ENCODE measurements at regions not wholly inside any gene's neighbourhood (a gene's known extent, or its start where the extent isn't known, plus 50 kb on each side); places are given as distances from the start of the nearest gene placed in this dataset.

DNA sequence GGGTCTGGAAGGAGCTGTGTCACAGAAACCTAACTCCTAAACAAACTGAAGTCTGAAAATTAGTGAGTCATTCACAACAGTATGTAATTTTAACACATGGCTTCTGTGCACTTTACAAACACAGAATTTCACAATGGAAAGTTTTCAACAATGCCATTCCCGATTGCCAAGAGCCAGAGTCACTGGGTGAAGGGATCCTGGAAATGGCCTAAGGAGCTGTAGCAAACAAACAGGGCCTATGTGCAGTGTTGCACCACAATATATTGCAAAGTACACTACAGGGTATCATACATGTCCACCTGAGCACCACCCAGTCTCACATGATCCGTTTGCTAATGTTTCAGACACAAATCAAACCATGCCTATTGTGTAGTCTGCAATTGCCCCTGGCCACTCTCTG lies 184.7 kb upstream of the OTX2 start:
- intact Hi-C loops (cut with micrococcal nuclease) (no loop called here), dilution Hi-C loops (cut with MboI; ENCODE audit: extremely low pct_ligation_motif_present, low sequenced_read_pairs) (no loop called here)
- Histone ChIP-seq H3K4me2 (ENCODE audit: insufficient read depth, low read length) (no peak overlapping the region), H3K4me1 (ENCODE audit: control insufficient read depth, extremely low read depth, insufficient read depth, low read length) (no peaks in the 10 kb centered on the region), H2AFZ (ENCODE audit: low read depth, low read length) (no peak overlapping the region), H3K27ac (ENCODE audit: insufficient read depth, low read depth, low read length) (no peak overlapping the region), H3K9me1 (replicated peaks; ENCODE audit: control insufficient read depth, extremely low read depth, insufficient read depth, low read length) (no peaks in the 10 kb centered on the region), H3K9me3 (replicated peaks; ENCODE audit: control insufficient read depth, insufficient read depth, low read length) (no peaks in the 10 kb centered on the region), H3K36me3 (ENCODE audit: control insufficient read depth in 2 of 2, extremely low read depth in 1 of 2, insufficient read depth in 2 of 2, low read length in 2 of 2) (no peaks in the 10 kb centered on the region), H3K4me3 (replicated peaks in 1 of 3; ENCODE audit: insufficient read depth in 1 of 3, low read depth in 1 of 3, low read length in 3 of 3) (no peak overlapping the region), H3K9ac (replicated peaks; ENCODE audit: extremely low read depth, insufficient read depth, low read length) (no peak overlapping the region), H3K79me2 (ENCODE audit: control insufficient read depth, insufficient read depth, low read length) (no peaks in the 10 kb centered on the region), H3K27me3 (ENCODE audit: control insufficient read depth in 2 of 2, insufficient read depth in 2 of 2, low read length in 2 of 2) (no peaks in the 10 kb centered on the region), H4K20me1 (replicated peaks; ENCODE audit: control insufficient read depth, extremely low read depth, insufficient read depth, low read length) (no peaks in the 10 kb centered on the region)
- ChIA-PET CTCF (no interaction called here), POLR2A (no interaction called here)
- DNase-seq (ENCODE audit: low read depth, low spot score) (no peak), FAIRE-seq (no peak)
- no TSS peak for BruUV-seq (replicated peaks)
- no peak for TF ChIP-seq JUN (IDR thresholded peaks at IDR 0.05; ENCODE audit: borderline replicate concordance, insufficient read depth, insufficient read length, low read depth)
- TF ChIP-seq, protein P1, sequence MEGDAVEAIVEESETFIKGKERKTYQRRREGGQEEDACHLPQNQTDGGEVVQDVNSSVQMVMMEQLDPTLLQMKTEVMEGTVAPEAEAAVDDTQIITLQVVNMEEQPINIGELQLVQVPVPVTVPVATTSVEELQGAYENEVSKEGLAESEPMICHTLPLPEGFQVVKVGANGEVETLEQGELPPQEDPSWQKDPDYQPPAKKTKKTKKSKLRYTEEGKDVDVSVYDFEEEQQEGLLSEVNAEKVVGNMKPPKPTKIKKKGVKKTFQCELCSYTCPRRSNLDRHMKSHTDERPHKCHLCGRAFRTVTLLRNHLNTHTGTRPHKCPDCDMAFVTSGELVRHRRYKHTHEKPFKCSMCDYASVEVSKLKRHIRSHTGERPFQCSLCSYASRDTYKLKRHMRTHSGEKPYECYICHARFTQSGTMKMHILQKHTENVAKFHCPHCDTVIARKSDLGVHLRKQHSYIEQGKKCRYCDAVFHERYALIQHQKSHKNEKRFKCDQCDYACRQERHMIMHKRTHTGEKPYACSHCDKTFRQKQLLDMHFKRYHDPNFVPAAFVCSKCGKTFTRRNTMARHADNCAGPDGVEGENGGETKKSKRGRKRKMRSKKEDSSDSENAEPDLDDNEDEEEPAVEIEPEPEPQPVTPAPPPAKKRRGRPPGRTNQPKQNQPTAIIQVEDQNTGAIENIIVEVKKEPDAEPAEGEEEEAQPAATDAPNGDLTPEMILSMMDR (IDR thresholded peaks at IDR 0.05; ENCODE audit: extremely low read depth in 1 of 2, insufficient read depth in 1 of 2, low read depth in 1 of 2, low read length in 2 of 2), result no peak
- TF ChIP-seq FOS (IDR thresholded peaks at IDR 0.05; ENCODE audit: borderline replicate concordance, insufficient read depth, low read length), result no peak
- TF ChIP-seq GATA2 (IDR thresholded peaks at IDR 0.05; ENCODE audit: insufficient read depth, insufficient read length, low read depth, low read length), result no peak
- no peak for TF ChIP-seq POLR2A (IDR thresholded peaks at IDR 0.05; ENCODE audit: low read depth, low read length)
- TF ChIP-seq POLR2AphosphoS5 (IDR thresholded peaks at IDR 0.05; ENCODE audit: insufficient read depth, low read depth, low read length), result no peak

DNA sequence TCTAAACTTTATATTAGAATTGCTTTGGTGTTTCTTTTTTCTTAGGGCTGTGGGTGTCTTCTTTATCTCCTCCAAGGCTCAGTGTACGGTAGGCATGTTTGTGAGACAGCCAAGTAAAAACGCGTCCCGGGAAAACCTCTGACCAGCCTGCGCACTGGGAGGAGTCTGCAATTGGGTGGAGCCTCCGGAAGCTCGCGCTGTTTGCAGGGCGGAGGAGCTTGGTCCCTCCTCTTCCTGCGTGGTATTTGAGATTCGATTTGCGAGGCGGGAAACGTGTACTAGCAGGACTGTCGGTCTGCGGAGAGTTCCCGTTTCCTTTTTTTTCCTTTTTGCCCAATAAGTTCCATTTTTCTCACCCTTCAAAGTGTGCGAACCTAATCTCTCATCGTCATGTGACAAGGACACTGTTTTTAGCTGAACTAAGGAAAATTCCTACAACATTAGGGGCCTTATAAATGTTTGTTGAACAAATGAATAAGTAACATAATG lies 182.1 kb upstream of the OTX2 start:
- Histone ChIP-seq H3K4me3 (replicated peaks in 1 of 3; ENCODE audit: insufficient read depth in 1 of 3, low read depth in 1 of 3, low read length in 3 of 3) (no peak overlapping the region), H3K4me1 (ENCODE audit: control insufficient read depth, extremely low read depth, insufficient read depth, low read length) (no peaks in the 10 kb centered on the region), H3K79me2 (ENCODE audit: control insufficient read depth, insufficient read depth, low read length) (no peaks in the 10 kb centered on the region), H2AFZ (ENCODE audit: low read depth, low read length) (no peak overlapping the region), H3K27ac (ENCODE audit: insufficient read depth, low read depth, low read length) (no peak overlapping the region), H3K4me2 (ENCODE audit: insufficient read depth, low read length) (no peak overlapping the region), H3K27me3 (ENCODE audit: control insufficient read depth in 2 of 2, insufficient read depth in 2 of 2, low read length in 2 of 2) (no peaks in the 10 kb centered on the region), H3K9me1 (replicated peaks; ENCODE audit: control insufficient read depth, extremely low read depth, insufficient read depth, low read length) (no peaks in the 10 kb centered on the region), H3K9ac (replicated peaks; ENCODE audit: extremely low read depth, insufficient read depth, low read length) (no peak overlapping the region), H3K9me3 (replicated peaks; ENCODE audit: control insufficient read depth, insufficient read depth, low read length) (no peaks in the 10 kb centered on the region), H4K20me1 (replicated peaks; ENCODE audit: control insufficient read depth, extremely low read depth, insufficient read depth, low read length) (no peaks in the 10 kb centered on the region), H3K36me3 (ENCODE audit: control insufficient read depth in 2 of 2, extremely low read depth in 1 of 2, insufficient read depth in 2 of 2, low read length in 2 of 2) (no peaks in the 10 kb centered on the region)
- POLR2A ChIA-PET, result no interaction called here
- CTCF ChIA-PET, result no interaction called here
- DNase-seq (ENCODE audit: low read depth, low spot score) (no peak), FAIRE-seq (no peak)
- dilution Hi-C loops (cut with MboI; ENCODE audit: extremely low pct_ligation_motif_present, low sequenced_read_pairs) (no loop called here), intact Hi-C loops (cut with micrococcal nuclease) (no loop called here)
- TF ChIP-seq MYC (IDR thresholded peaks at IDR 0.05; ENCODE audit: low read depth, low read length) (no peak), GATA2 (IDR thresholded peaks at IDR 0.05; ENCODE audit: insufficient read depth, insufficient read length, low read depth, low read length) (no peak), FOS (IDR thresholded peaks at IDR 0.05; ENCODE audit: borderline replicate concordance, insufficient read depth, low read length) (no peak), POLR2AphosphoS5 (IDR thresholded peaks at IDR 0.05; ENCODE audit: insufficient read depth, low read depth, low read length) (no peak), POLR2A (IDR thresholded peaks at IDR 0.05; ENCODE audit: low read depth, low read length) (no peak)
- TF ChIP-seq, protein P2, sequence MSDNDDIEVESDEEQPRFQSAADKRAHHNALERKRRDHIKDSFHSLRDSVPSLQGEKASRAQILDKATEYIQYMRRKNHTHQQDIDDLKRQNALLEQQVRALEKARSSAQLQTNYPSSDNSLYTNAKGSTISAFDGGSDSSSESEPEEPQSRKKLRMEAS (IDR thresholded peaks at IDR 0.05; ENCODE audit: insufficient read depth, insufficient read length), result no peak
- TF ChIP-seq, protein P1 (IDR thresholded peaks at IDR 0.05; ENCODE audit: extremely low read depth in 1 of 2, insufficient read depth in 1 of 2, low read depth in 1 of 2, low read length in 2 of 2), result no peak
- BruUV-seq (replicated peaks), result no TSS peak
